ENCODE measurements at regions not wholly inside any gene's neighbourhood (a gene's known extent, or its start where the extent isn't known, plus 50 kb on each side); places are given as distances from the start of the nearest gene placed in this dataset.

DNA sequence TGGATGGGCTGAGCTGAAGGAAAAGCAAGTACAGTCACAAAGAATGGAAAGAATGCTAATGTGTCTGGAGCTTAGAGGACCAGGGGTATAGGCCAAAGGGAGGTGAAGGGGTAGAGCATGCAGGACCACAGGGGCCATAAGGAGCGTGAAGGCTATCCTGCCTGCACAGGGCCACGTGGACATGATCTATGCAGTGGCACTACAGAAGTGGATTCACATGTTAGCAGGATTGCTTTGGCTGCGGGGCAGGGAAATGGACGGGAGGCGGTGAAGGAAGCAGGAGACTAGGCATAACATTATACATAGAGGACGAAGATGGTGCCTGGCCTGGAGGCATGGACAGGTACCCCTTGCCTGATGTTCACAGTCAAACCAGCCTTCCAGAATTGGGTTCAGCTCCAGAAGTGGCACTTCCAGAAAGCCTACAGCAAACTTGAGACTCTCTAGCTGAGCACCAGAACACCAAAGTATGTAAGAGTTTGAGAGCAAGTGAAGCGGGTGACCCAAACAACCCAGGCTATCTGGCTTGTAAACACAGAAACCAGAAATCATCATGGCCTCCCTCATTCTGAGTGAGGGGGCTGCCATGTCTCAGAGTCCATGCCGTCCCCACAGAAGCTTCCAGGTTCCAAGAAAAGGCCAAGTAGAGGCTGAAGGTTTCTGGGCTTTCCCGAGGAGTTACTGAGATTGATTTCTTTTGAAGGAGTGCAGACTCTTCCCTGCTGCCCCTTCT is 135.5 kb upstream of the JUN start:
- no peak for TF ChIP-seq POLR2A (IDR thresholded peaks at IDR 0.05)
- TF ChIP-seq, protein P1, sequence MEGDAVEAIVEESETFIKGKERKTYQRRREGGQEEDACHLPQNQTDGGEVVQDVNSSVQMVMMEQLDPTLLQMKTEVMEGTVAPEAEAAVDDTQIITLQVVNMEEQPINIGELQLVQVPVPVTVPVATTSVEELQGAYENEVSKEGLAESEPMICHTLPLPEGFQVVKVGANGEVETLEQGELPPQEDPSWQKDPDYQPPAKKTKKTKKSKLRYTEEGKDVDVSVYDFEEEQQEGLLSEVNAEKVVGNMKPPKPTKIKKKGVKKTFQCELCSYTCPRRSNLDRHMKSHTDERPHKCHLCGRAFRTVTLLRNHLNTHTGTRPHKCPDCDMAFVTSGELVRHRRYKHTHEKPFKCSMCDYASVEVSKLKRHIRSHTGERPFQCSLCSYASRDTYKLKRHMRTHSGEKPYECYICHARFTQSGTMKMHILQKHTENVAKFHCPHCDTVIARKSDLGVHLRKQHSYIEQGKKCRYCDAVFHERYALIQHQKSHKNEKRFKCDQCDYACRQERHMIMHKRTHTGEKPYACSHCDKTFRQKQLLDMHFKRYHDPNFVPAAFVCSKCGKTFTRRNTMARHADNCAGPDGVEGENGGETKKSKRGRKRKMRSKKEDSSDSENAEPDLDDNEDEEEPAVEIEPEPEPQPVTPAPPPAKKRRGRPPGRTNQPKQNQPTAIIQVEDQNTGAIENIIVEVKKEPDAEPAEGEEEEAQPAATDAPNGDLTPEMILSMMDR (IDR thresholded peaks at IDR 0.05): no peak
